GM19351 (cell line): ENCODE measurements at regions not wholly inside any gene's neighbourhood (a gene's known extent, or its start where the extent isn't known, plus 50 kb on each side); places are given as distances from the start of the nearest gene placed in this dataset.

Source experiments
- ATAC-seq: cut with Tn5 transposase; IDR thresholded peaks from one replicate; pipeline ENCODE4 v1.9.1; 2021; ENCODE audit warnings: mild to moderate bottlenecking, moderate library complexity; ENCODE audit not compliant: unreplicated experiment

- no peak for ATAC-seq
These were observed 207.0 kb downstream of the HTR7 start for GRCh38 chr10:90650858-90651257.

- no peak for ATAC-seq
These were observed 205.3 kb downstream of the HTR7 start for GRCh38 chr10:90652519-90652918.

- ATAC-seq: no peak
These were observed 199.0 kb downstream of the HTR7 start for GRCh38 chr10:90658791-90659190.

GRCh38 chr10:90665905-90666662 is 191.8 kb downstream of the HTR7 start:
- ATAC-seq: no peak

GRCh38 chr10:90674461-90674860 is 183.4 kb downstream of the HTR7 start:
- ATAC-seq: no peak

GRCh38 chr10:90674928-90675327 is 182.9 kb downstream of the HTR7 start:
- ATAC-seq: no peak

GRCh38 chr10:90675621-90676020 is 182.2 kb downstream of the HTR7 start:
- no peak for ATAC-seq
